ENCODE measurements at regions not wholly inside any gene's neighbourhood (a gene's known extent, or its start where the extent isn't known, plus 50 kb on each side); places are given as distances from the start of the nearest gene placed in this dataset.
"Not testable (repeated sequence)": the region's sequence is repeated elsewhere in the genome, so short reads cannot be mapped to it uniquely, and the experiment has no call there.

DNA sequence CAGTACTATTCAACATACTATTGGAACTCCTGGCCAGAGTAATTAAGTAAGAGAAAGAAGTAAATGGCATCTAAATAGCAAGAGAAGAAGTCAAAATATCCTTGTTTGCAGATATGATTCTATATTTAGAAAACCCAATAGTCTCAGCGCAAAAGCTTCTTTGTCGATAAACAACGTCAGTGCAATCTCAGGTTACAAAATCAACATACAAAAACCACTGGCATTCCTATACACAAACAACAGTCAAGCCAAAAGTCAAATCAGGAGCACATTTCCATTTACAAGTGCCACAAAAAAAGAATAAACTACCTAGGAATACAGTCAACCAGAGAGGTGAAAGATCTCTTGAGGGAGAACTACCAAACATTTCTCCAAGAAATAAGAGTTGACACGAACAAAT lies 1901.9 kb upstream of the ACO1 start:
- DNase-seq = no peak

DNA sequence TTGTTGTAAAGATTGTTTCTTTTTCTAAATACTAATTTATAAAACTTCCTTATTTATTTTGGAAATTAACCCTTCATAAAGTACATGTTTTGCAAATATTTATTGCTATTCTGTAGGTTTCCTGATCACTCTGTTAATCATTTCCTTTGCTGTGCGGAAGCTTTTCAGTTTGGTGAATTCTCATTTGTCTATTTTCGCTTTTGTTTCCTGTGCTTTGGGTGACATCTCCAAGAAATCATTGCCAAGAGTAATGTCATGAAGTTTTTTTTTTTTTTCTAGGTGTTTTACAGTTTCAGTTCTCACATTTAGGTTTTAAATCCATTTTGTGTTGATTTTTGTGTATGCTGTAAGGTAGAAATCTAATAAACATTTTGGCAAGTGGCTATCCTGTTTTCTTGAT lies 1899.8 kb upstream of the ACO1 start:
- no peak for DNase-seq

DNA sequence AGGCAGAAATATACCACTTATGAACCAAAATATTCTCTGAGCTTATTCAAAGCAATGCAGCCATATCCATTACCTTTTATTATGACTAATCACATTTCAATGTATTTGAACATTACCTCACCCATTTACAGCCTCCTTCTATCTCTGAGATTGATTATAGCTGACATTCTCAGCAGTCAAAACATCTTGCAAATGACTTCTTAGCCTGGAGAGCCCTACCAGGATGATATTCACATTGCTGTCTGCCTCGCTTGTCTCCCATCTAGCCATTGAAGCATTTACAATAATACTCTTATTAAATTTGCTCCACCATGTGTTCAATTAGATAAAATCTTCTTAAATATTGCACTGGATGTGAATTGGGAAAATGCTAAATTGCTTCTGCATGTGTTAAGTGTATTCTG lies 1879.9 kb upstream of the ACO1 start:
- no peak for DNase-seq

GRCh38 chr9:30505311-30505710 lies 1879.1 kb upstream of the ACO1 start:
- no peak for DNase-seq

DNA sequence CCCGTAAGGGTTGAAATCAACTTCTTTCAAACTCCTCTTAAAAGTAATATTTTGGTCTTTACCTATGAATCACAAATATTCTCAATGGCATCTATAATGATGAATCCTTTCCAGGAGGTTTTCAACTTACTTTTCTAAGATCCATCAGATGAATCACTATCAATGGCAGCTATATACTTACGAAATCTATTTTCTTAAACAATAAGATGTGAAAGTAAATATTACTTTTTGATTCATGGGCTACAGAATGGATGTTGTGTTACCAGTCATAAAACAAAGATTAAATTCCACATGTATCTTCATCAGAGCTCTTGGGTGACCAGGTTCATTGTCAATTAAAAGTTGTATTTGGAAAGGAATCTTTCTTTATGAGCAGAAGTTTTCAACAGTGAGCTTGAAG lies 1877.7 kb upstream of the ACO1 start:
- DNase-seq = no peak

GRCh38 chr9:30507166-30507565 lies 1877.3 kb upstream of the ACO1 start:
- no peak for DNase-seq

- no peak for DNase-seq
Measured at GRCh38 chr9:30511666-30512065, 1872.8 kb upstream of the ACO1 start.

- no peak for DNase-seq
Measured at GRCh38 chr9:30519166-30519565, 1865.3 kb upstream of the ACO1 start.

- no peak for DNase-seq
Measured at GRCh38 chr9:30519756-30520155, 1864.7 kb upstream of the ACO1 start.

DNA sequence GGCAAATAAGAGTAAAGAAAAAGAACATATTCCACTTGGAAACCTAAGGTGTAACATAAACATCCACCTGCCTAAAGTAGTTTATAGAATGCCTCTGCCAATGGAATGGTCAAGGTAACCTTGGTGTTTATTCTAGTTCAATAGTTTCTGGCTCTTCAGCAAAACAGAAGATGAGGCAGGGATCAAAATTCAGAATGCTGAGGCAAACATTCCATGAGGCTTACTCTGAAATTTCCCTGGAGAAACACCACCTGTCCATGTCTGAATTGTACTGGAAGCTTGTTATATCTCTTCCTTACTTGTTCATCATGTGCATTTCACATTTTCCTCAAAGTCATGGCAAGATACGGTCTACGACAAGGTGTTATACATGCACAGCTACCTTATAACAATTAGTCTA lies 1862.4 kb upstream of the ACO1 start:
- no peak for DNase-seq

DNA sequence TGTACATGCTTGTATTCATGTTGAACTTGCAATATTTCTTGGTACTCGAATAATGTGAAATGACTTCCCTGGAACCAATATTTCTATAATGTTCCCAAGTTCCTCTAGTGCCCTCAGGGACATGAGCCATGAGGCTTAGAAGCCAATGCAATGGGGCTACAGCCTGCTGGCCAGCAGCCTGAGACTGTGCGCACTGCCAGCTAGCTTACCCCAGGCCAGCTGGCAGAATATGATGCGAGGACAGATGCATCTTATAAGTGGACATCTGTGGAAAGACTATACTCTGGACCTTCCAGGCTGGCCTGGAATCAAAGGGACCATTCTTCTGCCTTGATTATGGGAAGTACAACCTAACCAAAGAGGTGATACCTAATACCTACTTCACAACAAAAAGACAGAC lies 1862.0 kb upstream of the ACO1 start:
- peak; percentile 34 for DNase-seq

- no peak for DNase-seq
Measured at GRCh38 chr9:30524311-30524710, 1860.1 kb upstream of the ACO1 start.

- no peak for DNase-seq
Measured at GRCh38 chr9:30534455-30534854, 1850.0 kb upstream of the ACO1 start.

DNA sequence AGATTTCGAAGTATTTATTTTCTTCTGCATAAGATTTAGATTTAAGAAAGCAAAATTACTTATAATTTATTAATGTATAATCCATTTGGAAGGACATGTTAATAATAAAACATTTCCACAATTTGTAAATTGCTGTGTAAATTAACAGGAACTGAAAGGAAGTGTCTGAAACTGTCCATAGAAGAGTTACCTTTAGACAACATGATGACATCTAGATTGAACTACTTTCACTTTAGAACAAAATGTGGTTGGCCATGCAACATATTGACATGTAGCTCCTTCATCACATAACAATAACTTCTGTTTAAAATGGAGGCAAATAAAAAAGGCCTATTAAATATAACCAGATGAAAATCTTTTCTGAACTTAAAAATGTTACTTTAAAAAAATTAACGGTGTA lies 1849.5 kb upstream of the ACO1 start:
- DNase-seq = no peak

DNA sequence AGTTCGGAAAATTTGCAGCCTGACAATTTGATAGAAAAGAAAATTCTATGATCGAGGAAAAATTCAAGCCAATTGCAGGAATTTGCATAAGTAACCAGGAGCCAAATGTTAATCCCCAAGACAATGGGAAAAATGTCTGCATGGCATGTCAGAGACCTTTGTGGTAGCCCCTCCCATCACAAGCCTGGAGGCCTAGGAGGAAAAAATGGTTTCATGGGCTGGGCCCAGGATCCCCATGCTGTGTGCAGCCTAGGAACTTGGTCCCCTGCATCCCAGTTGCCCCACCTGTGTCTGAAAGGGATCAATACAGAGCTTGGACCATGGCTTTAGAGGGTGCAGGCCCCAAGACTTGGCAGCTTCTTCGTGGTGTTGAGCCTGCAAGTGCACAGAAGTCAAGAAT lies 1847.9 kb upstream of the ACO1 start:
- DNase-seq = no peak

DNA sequence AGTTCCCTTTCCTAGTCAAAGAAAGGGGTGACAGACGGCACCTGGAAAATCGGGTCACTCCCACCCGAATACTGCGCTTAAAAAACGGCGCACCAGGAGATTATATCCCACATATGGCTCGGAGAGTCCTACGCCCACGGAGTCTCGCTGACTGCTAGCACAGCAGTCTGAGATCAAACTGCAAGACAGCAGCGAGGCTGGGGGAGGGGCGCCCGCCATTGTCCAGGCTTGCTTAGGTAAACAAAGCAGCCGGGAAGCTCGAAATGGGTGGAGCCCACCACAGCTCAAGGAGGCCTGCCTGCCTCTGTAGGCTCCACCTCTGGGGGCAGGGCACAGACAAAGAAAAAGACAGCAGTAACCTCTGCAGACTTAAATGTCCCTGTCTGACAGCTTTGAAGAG lies 1844.7 kb upstream of the ACO1 start:
- not testable (repeated sequence) for DNase-seq

DNA sequence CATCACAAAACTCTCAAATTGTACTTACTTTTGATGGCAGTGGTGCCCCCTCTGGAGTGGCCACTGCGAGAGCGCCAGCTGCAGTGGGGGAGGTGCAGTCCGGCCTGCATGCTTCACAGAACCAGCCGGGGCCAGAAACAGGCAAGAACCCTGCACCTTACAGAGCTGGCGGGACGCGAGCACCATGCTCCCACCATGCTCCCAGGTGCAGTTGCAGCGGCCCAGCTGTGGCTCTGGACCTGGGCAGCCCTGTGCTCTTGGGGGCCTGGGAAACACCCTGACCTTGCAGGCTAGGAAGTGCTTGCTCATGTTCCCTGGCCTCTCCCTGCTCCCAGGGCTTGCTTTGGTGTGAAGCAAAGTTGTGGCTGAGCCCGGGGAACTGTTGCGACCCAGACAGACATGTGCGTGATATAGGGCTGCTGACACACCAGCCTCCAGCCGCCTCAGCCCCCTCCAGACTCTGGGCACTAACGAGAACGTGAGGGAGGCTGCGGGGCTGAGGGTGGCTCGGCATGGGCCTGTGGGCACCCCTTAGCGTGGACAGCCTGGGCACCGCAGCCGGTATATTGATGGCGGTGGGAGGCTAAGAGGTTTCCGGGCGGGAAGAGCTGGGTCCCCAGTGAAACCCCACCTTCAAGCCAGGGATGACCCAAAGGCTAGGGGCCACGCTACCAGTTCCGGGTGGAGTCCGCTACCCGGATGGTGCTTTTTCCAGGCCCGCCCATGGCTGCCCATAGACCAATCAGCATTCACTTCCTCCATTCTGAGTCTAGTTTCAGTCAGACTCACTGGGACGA lies 1809.9 kb upstream of the ACO1 start:
- no peak for DNase-seq

GRCh38 chr9:30575218-30575617 lies 1809.2 kb upstream of the ACO1 start:
- DNase-seq = no peak

GRCh38 chr9:30575691-30576090 lies 1808.8 kb upstream of the ACO1 start:
- DNase-seq = no peak

GRCh38 chr9:30579810-30580209 lies 1804.6 kb upstream of the ACO1 start:
- DNase-seq = no peak

DNA sequence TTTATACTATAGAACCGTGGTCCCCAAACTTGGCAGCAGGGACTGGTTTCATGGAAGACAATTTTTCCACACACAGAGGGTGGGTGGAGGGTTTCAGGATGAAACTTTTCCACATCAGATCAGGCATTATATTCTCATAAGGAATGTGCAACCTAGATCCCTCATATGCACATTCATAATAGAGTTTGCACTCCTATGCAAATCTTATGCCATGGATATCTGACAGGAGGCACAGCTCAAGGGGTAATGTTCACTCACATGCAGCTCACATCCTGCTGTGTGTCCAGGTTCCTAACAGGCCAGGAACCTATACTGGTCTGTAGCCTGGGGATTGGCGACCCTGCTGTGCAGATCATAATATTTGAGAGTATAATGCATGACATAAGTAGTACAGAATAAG lies 1802.2 kb upstream of the ACO1 start:
- DNase-seq = no peak

- DNase-seq = no peak
Measured at GRCh38 chr9:30584559-30584958, 1799.9 kb upstream of the ACO1 start.

DNA sequence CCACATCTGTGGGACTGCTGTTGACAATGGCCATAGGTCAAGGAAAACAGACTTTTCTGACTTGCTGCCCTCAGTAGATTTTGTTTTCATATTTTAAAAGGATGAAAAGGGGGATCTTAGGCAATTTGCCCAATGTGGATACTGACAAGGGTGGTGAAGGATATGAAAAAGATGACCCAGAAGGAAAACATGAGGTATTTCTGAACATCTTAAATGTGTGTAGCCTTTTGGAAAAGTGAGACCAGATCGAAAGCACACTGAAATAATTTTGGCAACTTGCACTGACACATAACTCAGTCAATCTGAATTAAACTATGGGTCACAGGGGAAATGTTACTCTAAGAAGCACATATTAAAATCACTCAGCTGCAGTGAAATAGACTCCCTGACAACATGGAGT lies 1793.0 kb upstream of the ACO1 start:
- DNase-seq = no peak

GRCh38 chr9:30597608-30598007 lies 1786.8 kb upstream of the ACO1 start:
- no peak for DNase-seq

DNA sequence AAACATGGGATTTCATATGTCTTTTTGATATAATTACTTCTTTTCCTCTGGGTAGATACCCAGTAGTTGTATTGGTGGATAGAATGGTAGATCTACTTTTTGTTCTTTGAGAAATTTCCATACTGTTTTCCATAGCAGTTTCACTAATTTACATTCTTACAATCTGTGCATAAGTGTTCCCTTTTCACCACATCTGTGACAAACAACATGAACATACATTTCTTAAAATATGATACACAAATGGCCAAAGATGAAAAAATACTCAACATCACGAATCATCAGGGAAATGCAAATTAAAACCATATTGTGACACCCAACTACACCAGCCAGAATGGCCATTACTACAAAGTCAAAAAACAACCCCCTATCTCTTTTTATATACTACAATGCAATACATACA lies 1778.5 kb upstream of the ACO1 start:
- DNase-seq = no peak
